ENCODE measurements at regions not wholly inside any gene's neighbourhood (a gene's known extent, or its start where the extent isn't known, plus 50 kb on each side); places are given as distances from the start of the nearest gene placed in this dataset.

GRCh38 chr2:19810148-19810547, 91.6 kb downstream of the TTC32 start:
- H3K27ac ChIP-seq = no peak overlapping the region; the same call in 1 of the 2 replicates
- no peak for TF ChIP-seq CTCF (conservative IDR thresholded peaks at IDR 0.05)

GRCh38 chr2:19809206-19809605, 92.6 kb downstream of the TTC32 start:
- no peak for TF ChIP-seq CTCF (conservative IDR thresholded peaks at IDR 0.05)
- no peak overlapping the region for H3K27ac ChIP-seq

GRCh38 chr2:19807866-19808265, 93.9 kb downstream of the TTC32 start:
- no peak overlapping the region for H3K27ac ChIP-seq
- TF ChIP-seq CTCF (conservative IDR thresholded peaks at IDR 0.05) = no peak

GRCh38 chr2:19807346-19807745, 94.4 kb downstream of the TTC32 start:
- TF ChIP-seq CTCF (conservative IDR thresholded peaks at IDR 0.05) = no peak
- H3K27ac ChIP-seq = no peak overlapping the region

GRCh38 chr2:19806591-19806990, 95.2 kb downstream of the TTC32 start:
- H3K27ac ChIP-seq = no peak overlapping the region
- TF ChIP-seq CTCF (conservative IDR thresholded peaks at IDR 0.05) = no peak

- no peak overlapping the region for H3K27ac ChIP-seq
- no peak for TF ChIP-seq CTCF (conservative IDR thresholded peaks at IDR 0.05)
These were observed 95.7 kb downstream of the TTC32 start for GRCh38 chr2:19806131-19806530.

GRCh38 chr2:19805266-19805665, 96.5 kb downstream of the TTC32 start:
- no peak overlapping the region for H3K27ac ChIP-seq
- no peak for TF ChIP-seq CTCF (conservative IDR thresholded peaks at IDR 0.05)
